ENCODE measurements at regions not wholly inside any gene's neighbourhood (a gene's known extent, or its start where the extent isn't known, plus 50 kb on each side); places are given as distances from the start of the nearest gene placed in this dataset.

- TF ChIP-seq EZH2phosphoT487 (IDR thresholded peaks at IDR 0.05; ENCODE audit: borderline replicate concordance, low read length) (no peak), CTCF (conservative IDR thresholded peaks at IDR 0.05; ENCODE audit: low read depth, low read length) (no peak), EZH2 (IDR thresholded peaks at IDR 0.05; ENCODE audit: low read length, unreplicated experiment) (no peak)
Observed at GRCh38 chr6:10201606-10202510, 213.0 kb downstream of the TFAP2A start.

Data from PC-3 (cell line).